Astrocyte of the cerebellum (primary cell): ENCODE measurements at regions not wholly inside any gene's neighbourhood (a gene's known extent, or its start where the extent isn't known, plus 50 kb on each side); places are given as distances from the start of the nearest gene placed in this dataset.

Experiments used
- DNase-seq: peaks from one replicate; pipeline ENCODE4 v3.0.0-alpha.2; 2011; ENCODE audit warnings: low read depth
- H3K4me3 ChIP-seq: 2 replicates; pipeline ENCODE4 v1.5.1; 2011; ENCODE audit warnings: mild to moderate bottlenecking, low read depth, low read length, moderate library complexity
- CTCF ChIP-seq: IDR thresholded peaks from 2 replicates; pipeline ENCODE4 v1.5.1; 2012; ENCODE audit warnings: low read length, low read depth, moderate library complexity, mild to moderate bottlenecking; ENCODE audit errors: missing control alignments
- in situ Hi-C: cut with HindIII; loops from 2 replicates; pipeline ENCODE4 v1.10.0; 2017; ENCODE audit warnings: low sequenced_read_pairs

GRCh38 chr2:43139501-43139900 is 86.9 kb downstream of the ZFP36L2 start:
- TF ChIP-seq CTCF, result no peak
- DNase-seq, result no peak
- in situ Hi-C loops, result no loop called here
- no peak overlapping the region for H3K4me3 ChIP-seq

- no peak overlapping the region for H3K4me3 ChIP-seq
- in situ Hi-C loops, result no loop called here
- no peak for DNase-seq
- TF ChIP-seq CTCF, result no peak
Measured at GRCh38 chr2:43138441-43138840, 88.0 kb downstream of the ZFP36L2 start.

GRCh38 chr2:43136876-43137275 is 89.5 kb downstream of the ZFP36L2 start:
- DNase-seq, result no peak
- in situ Hi-C loops, result no loop called here
- no peak overlapping the region for H3K4me3 ChIP-seq
- no peak for TF ChIP-seq CTCF

- no peak overlapping the region for H3K4me3 ChIP-seq
- in situ Hi-C loops, result no loop called here
- no peak for DNase-seq
- TF ChIP-seq CTCF, result no peak
Measured at GRCh38 chr2:43136011-43136799, 90.2 kb downstream of the ZFP36L2 start.

GRCh38 chr2:43135583-43135982 is 90.8 kb downstream of the ZFP36L2 start:
- no peak for DNase-seq
- in situ Hi-C loops, result no loop called here
- no peak for TF ChIP-seq CTCF
- no peak overlapping the region for H3K4me3 ChIP-seq

- DNase-seq, result no peak
- in situ Hi-C loops, result no loop called here
- H3K4me3 ChIP-seq, result no peak overlapping the region
- TF ChIP-seq CTCF, result no peak
Measured at GRCh38 chr2:43134571-43134889, 91.9 kb downstream of the ZFP36L2 start.
